ENCODE measurements at regions not wholly inside any gene's neighbourhood (a gene's known extent, or its start where the extent isn't known, plus 50 kb on each side); places are given as distances from the start of the nearest gene placed in this dataset.

DNA sequence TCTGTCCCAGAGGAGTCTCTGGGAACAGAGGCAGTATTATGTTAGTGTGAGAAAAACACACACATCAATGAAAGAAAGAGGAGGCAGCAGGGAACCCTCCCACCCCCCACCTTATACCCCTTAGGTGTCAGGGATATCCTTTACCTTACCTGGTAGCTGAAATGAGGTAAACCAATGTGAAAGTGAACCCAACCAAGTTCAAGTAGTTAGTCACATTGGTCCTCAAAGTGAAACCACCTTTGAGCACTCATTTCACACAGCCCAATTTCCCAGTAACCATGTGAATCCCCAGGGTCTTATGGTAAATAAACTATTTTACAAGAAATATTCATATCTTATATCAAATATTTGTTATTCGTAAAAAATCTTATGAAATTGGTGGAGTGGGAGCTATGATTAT is 377.8 kb downstream of the LRATD1 start:
- Mint-ChIP-seq H3K27me3 (ENCODE audit: unreplicated experiment) (no peaks in the 10 kb centered on the region), H3K27ac (ENCODE audit: unreplicated experiment) (no peak overlapping the region), H3K36me3 (ENCODE audit: low read depth, unreplicated experiment) (no peaks in the 10 kb centered on the region), H3K4me1 (ENCODE audit: unreplicated experiment) (no peaks in the 10 kb centered on the region), H3K9me3 (ENCODE audit: unreplicated experiment) (no peaks in the 10 kb centered on the region), H3K4me3 (ENCODE audit: unreplicated experiment) (no peak overlapping the region)
- DNase-seq (ENCODE audit: low spot score), result no peak
- TF ChIP-seq, protein P1, sequence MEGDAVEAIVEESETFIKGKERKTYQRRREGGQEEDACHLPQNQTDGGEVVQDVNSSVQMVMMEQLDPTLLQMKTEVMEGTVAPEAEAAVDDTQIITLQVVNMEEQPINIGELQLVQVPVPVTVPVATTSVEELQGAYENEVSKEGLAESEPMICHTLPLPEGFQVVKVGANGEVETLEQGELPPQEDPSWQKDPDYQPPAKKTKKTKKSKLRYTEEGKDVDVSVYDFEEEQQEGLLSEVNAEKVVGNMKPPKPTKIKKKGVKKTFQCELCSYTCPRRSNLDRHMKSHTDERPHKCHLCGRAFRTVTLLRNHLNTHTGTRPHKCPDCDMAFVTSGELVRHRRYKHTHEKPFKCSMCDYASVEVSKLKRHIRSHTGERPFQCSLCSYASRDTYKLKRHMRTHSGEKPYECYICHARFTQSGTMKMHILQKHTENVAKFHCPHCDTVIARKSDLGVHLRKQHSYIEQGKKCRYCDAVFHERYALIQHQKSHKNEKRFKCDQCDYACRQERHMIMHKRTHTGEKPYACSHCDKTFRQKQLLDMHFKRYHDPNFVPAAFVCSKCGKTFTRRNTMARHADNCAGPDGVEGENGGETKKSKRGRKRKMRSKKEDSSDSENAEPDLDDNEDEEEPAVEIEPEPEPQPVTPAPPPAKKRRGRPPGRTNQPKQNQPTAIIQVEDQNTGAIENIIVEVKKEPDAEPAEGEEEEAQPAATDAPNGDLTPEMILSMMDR (IDR thresholded peaks at IDR 0.05; ENCODE audit: unreplicated experiment), result no peak

DNA sequence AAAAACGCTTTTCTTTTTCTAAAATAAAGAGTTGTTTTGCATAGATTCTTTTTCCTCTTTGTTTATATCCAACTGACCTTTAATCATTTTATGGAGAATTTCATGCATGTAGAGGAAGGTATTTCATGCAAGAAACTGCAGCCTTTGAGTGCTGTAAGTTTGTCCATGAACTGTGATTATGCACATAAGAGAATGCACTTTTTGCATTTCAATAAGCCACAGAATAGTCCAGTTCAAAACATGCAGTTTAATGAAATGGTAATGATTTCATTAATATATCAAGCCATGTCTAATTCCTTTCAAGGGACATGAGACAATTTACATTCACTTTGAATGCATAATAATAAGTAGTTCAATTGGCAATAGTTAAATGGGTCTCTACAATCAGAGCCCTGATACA is 386.3 kb downstream of the LRATD1 start:
- no peak for DNase-seq (ENCODE audit: low spot score)
- TF ChIP-seq, protein P1 (IDR thresholded peaks at IDR 0.05; ENCODE audit: unreplicated experiment), result no peak
- Mint-ChIP-seq H3K4me1 (ENCODE audit: unreplicated experiment) (peaks cover 4% of the 10 kb centered on the region), H3K27ac (ENCODE audit: unreplicated experiment) (no peak overlapping the region), H3K9me3 (ENCODE audit: unreplicated experiment) (peaks cover 3% of the 10 kb centered on the region), H3K4me3 (ENCODE audit: unreplicated experiment) (no peak overlapping the region), H3K36me3 (ENCODE audit: low read depth, unreplicated experiment) (no peaks in the 10 kb centered on the region), H3K27me3 (ENCODE audit: unreplicated experiment) (no peaks in the 10 kb centered on the region)

DNA sequence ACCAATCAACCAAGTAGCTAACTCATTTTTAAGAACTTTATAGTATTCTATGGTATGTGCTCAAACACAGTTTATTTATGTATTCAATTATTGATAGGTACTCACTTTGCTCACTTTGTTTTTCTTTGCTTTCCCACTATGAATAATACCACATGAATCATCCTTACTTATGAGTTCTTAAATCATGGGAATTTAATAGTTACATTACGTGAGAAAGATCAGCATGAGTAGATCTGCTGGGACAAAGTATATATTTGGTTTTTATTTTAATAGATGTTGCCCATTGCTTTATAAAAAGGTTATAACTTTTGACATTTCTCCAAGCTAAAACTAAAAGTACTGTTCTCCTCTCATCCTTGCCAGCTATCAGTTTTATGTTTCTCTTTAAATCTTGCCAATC is 390.7 kb downstream of the LRATD1 start:
- Mint-ChIP-seq H3K9me3 (ENCODE audit: unreplicated experiment) (peaks cover 3% of the 10 kb centered on the region), H3K27ac (ENCODE audit: unreplicated experiment) (no peak overlapping the region), H3K27me3 (ENCODE audit: unreplicated experiment) (no peaks in the 10 kb centered on the region), H3K4me3 (ENCODE audit: unreplicated experiment) (no peak overlapping the region), H3K4me1 (ENCODE audit: unreplicated experiment) (peaks cover 4% of the 10 kb centered on the region), H3K36me3 (ENCODE audit: low read depth, unreplicated experiment) (no peaks in the 10 kb centered on the region)
- no peak for DNase-seq (ENCODE audit: low spot score)
- TF ChIP-seq, protein P1 (IDR thresholded peaks at IDR 0.05; ENCODE audit: unreplicated experiment), result no peak

DNA sequence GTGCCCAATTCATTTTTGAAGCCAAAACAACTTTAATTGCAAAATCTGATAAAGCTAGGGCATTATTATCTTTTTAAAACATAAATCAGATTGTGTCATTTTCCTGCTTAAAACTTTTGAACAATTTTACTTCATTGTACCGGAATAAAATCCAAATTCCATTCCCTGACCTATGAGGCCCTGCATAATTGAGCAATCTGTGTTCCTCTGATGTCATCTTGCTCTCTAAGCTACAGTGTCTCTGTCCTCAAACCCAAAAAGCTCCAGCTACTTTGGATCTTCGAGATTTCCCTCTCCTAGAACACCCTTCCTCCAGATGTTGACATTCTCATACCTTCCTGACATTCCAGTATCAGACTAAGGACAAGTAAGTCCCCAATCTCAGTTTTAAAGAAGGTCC is 395.9 kb downstream of the LRATD1 start:
- Mint-ChIP-seq H3K27me3 (ENCODE audit: unreplicated experiment) (no peaks in the 10 kb centered on the region), H3K27ac (ENCODE audit: unreplicated experiment) (no peak overlapping the region), H3K4me1 (ENCODE audit: unreplicated experiment) (no peaks in the 10 kb centered on the region), H3K36me3 (ENCODE audit: low read depth, unreplicated experiment) (no peaks in the 10 kb centered on the region), H3K4me3 (ENCODE audit: unreplicated experiment) (no peak overlapping the region), H3K9me3 (ENCODE audit: unreplicated experiment) (no peaks in the 10 kb centered on the region)
- TF ChIP-seq, protein P1 (IDR thresholded peaks at IDR 0.05; ENCODE audit: unreplicated experiment), result no peak
- DNase-seq (ENCODE audit: low spot score), result no peak

DNA sequence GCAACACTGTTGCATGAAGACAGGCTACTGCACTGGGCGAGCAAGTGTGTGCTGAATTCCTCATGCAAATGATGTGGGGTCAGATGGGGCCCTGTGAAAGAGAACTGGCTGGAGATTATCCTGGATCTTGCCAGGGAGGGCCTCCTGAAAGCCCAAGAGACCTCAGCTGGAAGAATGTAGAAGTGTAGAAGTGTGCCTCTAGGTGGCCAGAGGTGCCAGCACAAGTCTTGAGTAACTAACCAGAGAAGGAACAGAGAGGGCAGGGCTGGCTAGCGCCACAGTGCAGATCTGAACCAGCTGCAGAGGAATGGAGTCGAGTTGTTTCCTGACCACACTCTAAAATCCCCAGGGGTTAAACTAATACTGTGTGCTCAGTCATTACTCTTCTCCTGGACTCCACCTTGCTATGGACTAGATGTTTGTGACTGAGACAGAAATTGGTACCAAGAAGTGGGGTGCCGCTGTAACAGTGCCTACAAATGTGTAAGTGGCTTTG is 399.3 kb downstream of the LRATD1 start:
- TF ChIP-seq, protein P1 (IDR thresholded peaks at IDR 0.05; ENCODE audit: unreplicated experiment), result no peak

More for the DNA sequence above, 399.3 kb downstream of the LRATD1 start:
- H3K27me3 Mint-ChIP-seq (ENCODE audit: unreplicated experiment), result no peaks in the 10 kb centered on the region
- no peaks in the 10 kb centered on the region for H3K36me3 Mint-ChIP-seq (ENCODE audit: low read depth, unreplicated experiment)
- no peak overlapping the region for H3K4me3 Mint-ChIP-seq (ENCODE audit: unreplicated experiment)
- H3K9me3 Mint-ChIP-seq (ENCODE audit: unreplicated experiment), result no peaks in the 10 kb centered on the region
- H3K27ac Mint-ChIP-seq (ENCODE audit: unreplicated experiment), result no peak overlapping the region
- no peak for DNase-seq (ENCODE audit: low spot score)
- H3K4me1 Mint-ChIP-seq (ENCODE audit: unreplicated experiment), result no peaks in the 10 kb centered on the region

Data from endothelial cell (in vitro differentiated cells).